ENCODE measurements at regions not wholly inside any gene's neighbourhood (a gene's known extent, or its start where the extent isn't known, plus 50 kb on each side); places are given as distances from the start of the nearest gene placed in this dataset.
"Not testable (repeated sequence)": the region's sequence is repeated elsewhere in the genome, so short reads cannot be mapped to it uniquely, and the experiment has no call there.

DNA sequence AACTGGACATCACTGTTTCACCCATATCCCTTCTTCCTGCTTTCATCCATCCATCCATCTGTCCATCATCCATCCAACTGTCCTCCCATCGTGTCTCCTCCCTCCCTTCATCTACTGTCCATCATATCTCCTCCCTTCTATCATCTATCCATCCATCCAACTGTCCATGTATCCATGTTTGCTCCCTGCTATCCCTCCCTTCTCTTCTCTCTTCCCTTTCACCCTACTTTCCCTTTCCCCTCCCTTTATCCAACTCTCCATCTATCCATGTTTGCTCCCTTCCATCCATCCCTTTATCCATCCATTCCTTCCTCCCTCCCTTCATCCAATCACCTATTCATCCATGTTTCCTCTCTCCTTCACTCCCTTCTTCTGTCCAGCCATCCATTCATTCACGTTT is 92.6 kb upstream of the CTBP2 start:
- Histone ChIP-seq H3K36me3 (no peaks in the 10 kb centered on the region), H3K27ac (no peak overlapping the region), H3K4me3 (no peak overlapping the region), H3K27me3 (replicated peaks in 1 of 7) (peaks cover 0 to 6% (median 0%) of the 10 kb centered on the region in 7 donors), H3K9me3 (peaks cover 0 to 31% (median 9%) of the 10 kb centered on the region in 8 donors), H3K4me1 (no peaks in the 10 kb centered on the region)
- no peak for DNase-seq
- WGBS, 5 donors = 49 to 64% (median 55%) methylated on average over 2 of the region's 2 CpGs
- intact Hi-C loops (cut with DNase I; ENCODE audit: low total_unique reads) = no loop called here
- TF ChIP-seq CTCF (IDR thresholded peaks at IDR 0.05 in 8 of 11, conservative IDR thresholded peaks at IDR 0.05 in 3 of 11) (no peak), POLR2A (IDR thresholded peaks at IDR 0.05) (no peak), POLR2AphosphoS5 (IDR thresholded peaks at IDR 0.05) (no peak)

- DNase-seq; intact Hi-C loops (cut with DNase I; ENCODE audit: low total_unique reads): not testable (repeated sequence)
These were observed 90.5 kb upstream of the CTBP2 start for GRCh38 chr10:125250834-125251233.

DNA sequence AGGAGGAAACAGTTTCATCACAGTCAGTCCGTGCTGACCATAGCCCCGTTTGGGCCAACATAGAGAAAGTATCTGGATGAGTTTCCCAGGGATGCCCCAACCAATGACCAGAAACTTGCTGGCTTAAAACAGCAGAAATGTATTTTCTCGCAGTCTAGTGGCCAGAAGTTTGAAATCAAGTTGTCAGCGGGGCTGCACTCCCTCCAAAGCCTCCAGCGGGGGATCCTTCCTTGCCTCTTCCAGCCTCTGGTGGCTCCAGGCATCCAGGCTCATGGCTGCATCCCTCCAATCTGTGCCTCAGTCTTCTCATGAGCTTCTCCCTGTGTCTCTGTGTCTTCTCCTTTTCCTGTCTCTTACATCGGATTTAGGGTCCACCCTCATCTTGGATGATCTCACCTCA is 89.6 kb upstream of the CTBP2 start:
- Histone ChIP-seq H3K36me3 (no peaks in the 10 kb centered on the region), H3K27me3 (replicated peaks in 1 of 7) (peaks cover 0 to 7% (median 0%) of the 10 kb centered on the region in 7 donors), H3K4me3 (no peak overlapping the region), H3K4me1 (no peaks in the 10 kb centered on the region), H3K9me3 (peaks cover 0 to 31% (median 9%) of the 10 kb centered on the region in 8 donors), H3K27ac (no peak overlapping the region)
- intact Hi-C loops (cut with DNase I; ENCODE audit: low total_unique reads) = no loop called here
- no peak for DNase-seq
- TF ChIP-seq POLR2A (IDR thresholded peaks at IDR 0.05) = no peak
- TF ChIP-seq CTCF (IDR thresholded peaks at IDR 0.05 in 8 of 11, conservative IDR thresholded peaks at IDR 0.05 in 3 of 11) = no peak
- TF ChIP-seq POLR2AphosphoS5 (IDR thresholded peaks at IDR 0.05) = no peak
- WGBS, 5 donors = 66 to 90% (median 73%) methylated on average over 6 of the region's 6 CpGs

More at GRCh38 chr10:125250834-125251233, 90.5 kb upstream of the CTBP2 start:
- H3K27ac ChIP-seq; H3K27me3 ChIP-seq (replicated peaks in 1 of 7); H3K36me3 ChIP-seq; H3K4me3 ChIP-seq; H3K4me1 ChIP-seq: not testable (repeated sequence)
- WGBS, 5 donors = 93 to 99% (median 95%) methylated on average over 4 of the region's 4 CpGs
- peaks cover 0 to 31% (median 9%) of the 10 kb centered on the region in 8 donors for H3K9me3 ChIP-seq

GRCh38 chr10:125248489-125248888 is 88.1 kb upstream of the CTBP2 start:
- TF ChIP-seq POLR2AphosphoS5 (IDR thresholded peaks at IDR 0.05) = no peak
- no peak for TF ChIP-seq POLR2A (IDR thresholded peaks at IDR 0.05)
- H3K27me3 ChIP-seq (replicated peaks in 1 of 7) = peaks cover 0 to 7% (median 0%) of the 10 kb centered on the region in 7 donors
- 49 to 68% (median 61%) methylated on average over 3 of the region's 3 CpGs for WGBS, 5 donors
- no peak overlapping the region for H3K4me3 ChIP-seq
- DNase-seq = no peak
- H3K4me1 ChIP-seq = no peaks in the 10 kb centered on the region
- no peaks in the 10 kb centered on the region for H3K36me3 ChIP-seq
- peaks cover 0 to 26% (median 9%) of the 10 kb centered on the region in 8 donors for H3K9me3 ChIP-seq
- intact Hi-C loops (cut with DNase I; ENCODE audit: low total_unique reads) = no loop called here
- no peak overlapping the region for H3K27ac ChIP-seq

DNA sequence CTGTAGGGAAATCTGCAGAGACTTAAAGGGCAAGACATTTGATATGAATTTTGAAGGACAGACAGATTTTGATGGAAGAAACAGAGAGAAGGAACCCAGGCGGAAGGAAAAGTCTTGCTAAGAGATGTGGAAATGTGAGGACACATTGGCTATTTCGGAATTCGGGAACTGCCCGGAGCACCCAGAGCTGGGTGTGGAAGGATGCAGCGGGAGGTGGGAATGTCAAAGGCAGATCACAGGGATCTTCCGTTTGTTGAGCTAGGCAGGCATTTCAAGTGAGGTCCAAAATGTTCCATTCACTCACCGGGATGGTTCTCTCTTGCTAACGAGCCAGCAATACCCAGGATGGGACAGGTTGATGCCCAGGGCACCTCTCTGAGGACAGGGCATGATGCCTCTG is 87.2 kb upstream of the CTBP2 start:
- intact Hi-C loops (cut with DNase I; ENCODE audit: low total_unique reads) = no loop called here
- Histone ChIP-seq H3K9me3 (peaks cover 0 to 22% (median 9%) of the 10 kb centered on the region in 8 donors), H3K4me3 (no peak overlapping the region), H3K27me3 (replicated peaks in 1 of 7) (peaks cover 0 to 7% (median 0%) of the 10 kb centered on the region in 7 donors), H3K36me3 (no peaks in the 10 kb centered on the region), H3K27ac (no peak overlapping the region), H3K4me1 (no peaks in the 10 kb centered on the region)
- TF ChIP-seq POLR2A (IDR thresholded peaks at IDR 0.05) (no peak), POLR2AphosphoS5 (IDR thresholded peaks at IDR 0.05) (no peak), CTCF (IDR thresholded peaks at IDR 0.05 in 8 of 11, conservative IDR thresholded peaks at IDR 0.05 in 3 of 11) (no peak)
- DNase-seq = no peak
- WGBS, 5 donors = 78 to 88% (median 83%) methylated on average over 8 of the region's 8 CpGs
